GM23338 (cell line): ENCODE measurements at regions not wholly inside any gene's neighbourhood (a gene's known extent, or its start where the extent isn't known, plus 50 kb on each side); places are given as distances from the start of the nearest gene placed in this dataset.

ENCODE experiments used
- ATAC-seq: fragments of 200-7000 bp; cut with Tn5 transposase; 3 replicates; pipeline ENCODE4 v1.9.1; 2020
- DNase-seq: peaks from one replicate; pipeline ENCODE4 v3.0.0-alpha.2; 2015; ENCODE audit warnings: low spot score
- H2AFZ ChIP-seq: fragments of 200-600 bp; sonication (generic); 2 replicates; pipeline ENCODE4 v1.8.0; 2016; ENCODE audit warnings: antibody characterized with exemption, mild to moderate bottlenecking, moderate library complexity
- H3F3A ChIP-seq: fragments of 200-600 bp; sonication (generic); replicated peaks from 2 replicates; pipeline ENCODE4 v1.8.0; 2017; ENCODE audit warnings: antibody characterized with exemption, mixed run types, low read depth
- H3K27ac ChIP-seq: fragments of 200-600 bp; sonication (generic); 2 replicates; pipeline ENCODE4 v1.6.1; 2016; ENCODE audit warnings: low read depth
- H3K27me3 ChIP-seq: fragments of 200-600 bp; sonication (generic); 2 replicates; pipeline ENCODE4 v1.8.0; 2016; ENCODE audit warnings: mild to moderate bottlenecking, mixed run types, moderate library complexity; ENCODE audit not compliant: insufficient read depth
- H3K36me3 ChIP-seq: fragments of 200-600 bp; sonication (generic); 2 replicates; pipeline ENCODE4 v1.8.0; 2016; ENCODE audit warnings: mild to moderate bottlenecking; ENCODE audit not compliant: insufficient read depth
- H3K4me1 ChIP-seq: fragments of 200-600 bp; sonication (generic); 2 replicates; pipeline ENCODE4 v1.8.0; 2016; ENCODE audit warnings: mild to moderate bottlenecking, moderate library complexity; ENCODE audit not compliant: insufficient read depth
- H3K4me2 ChIP-seq: fragments of 200-600 bp; sonication (generic); 2 replicates; pipeline ENCODE4 v1.7.1; 2017; ENCODE audit warnings: mixed run types
- H3K4me3 ChIP-seq: fragments of 200-600 bp; sonication (generic); 2 replicates; pipeline ENCODE4 v1.6.1; 2016; ENCODE audit warnings: mixed run types
- H3K79me2 ChIP-seq: fragments of 200-600 bp; sonication (generic); replicated peaks from 2 replicates; pipeline ENCODE4 v1.8.0; 2017; ENCODE audit warnings: mild to moderate bottlenecking; ENCODE audit not compliant: insufficient read depth
- H3K9me2 ChIP-seq: fragments of 200-600 bp; sonication (generic); 2 replicates; pipeline ENCODE4 v1.8.0; 2017; ENCODE audit not compliant: insufficient read depth
- H4K20me1 ChIP-seq: fragments of 200-600 bp; sonication (generic); replicated peaks from 2 replicates; pipeline ENCODE4 v1.8.0; 2017; ENCODE audit warnings: mild to moderate bottlenecking; ENCODE audit not compliant: insufficient read depth
- H3K27ac Mint-ChIP-seq: 2 replicates; pipeline ENCODE4 v1.8.0; 2020; ENCODE audit warnings: inconsistent platforms, mild to moderate bottlenecking, moderate library complexity, mixed read lengths
- H3K27me3 Mint-ChIP-seq: 3 replicates; pipeline ENCODE4 v1.8.0; 2022; ENCODE audit warnings: low read depth, mild to moderate bottlenecking, moderate library complexity, mixed read lengths, inconsistent platforms; ENCODE audit not compliant: insufficient read depth, poor library complexity
- H3K36me3 Mint-ChIP-seq: 3 replicates; pipeline ENCODE4 v1.8.0; 2021; ENCODE audit warnings: low read depth, mild to moderate bottlenecking, inconsistent platforms, moderate library complexity, mixed read lengths
- H3K4me1 Mint-ChIP-seq: 3 replicates; pipeline ENCODE4 v1.8.0; 2020; ENCODE audit warnings: mild to moderate bottlenecking, inconsistent platforms, mixed read lengths
- H3K4me3 Mint-ChIP-seq: 3 replicates; pipeline ENCODE4 v1.8.0; 2021; ENCODE audit warnings: moderate library complexity, mild to moderate bottlenecking, inconsistent platforms, mixed read lengths
- H3K9me3 Mint-ChIP-seq: 3 replicates; pipeline ENCODE4 v1.8.0; 2020; ENCODE audit warnings: moderate library complexity, mild to moderate bottlenecking, inconsistent platforms, mixed read lengths
- ETS1 ChIP-seq: IDR thresholded peaks from 2 replicates; pipeline ENCODE4 v1.6.1; 2016; ENCODE audit warnings: antibody characterized with exemption
- EZH2 ChIP-seq: fragments of 200-600 bp; sonication (generic); IDR thresholded peaks from one replicate; pipeline ENCODE4 v1.8.0; 2017; ENCODE audit warnings: antibody characterized with exemption, mild to moderate bottlenecking, low read depth; ENCODE audit not compliant: unreplicated experiment
- EZH2phosphoT487 ChIP-seq: fragments of 200-600 bp; sonication (generic); IDR thresholded peaks from one replicate; pipeline ENCODE4 v1.8.1; 2018; ENCODE audit warnings: antibody characterized with exemption; ENCODE audit not compliant: unreplicated experiment
- NANOG ChIP-seq: IDR thresholded peaks from 2 replicates; pipeline ENCODE4 v1.6.1; 2016; ENCODE audit warnings: antibody characterized with exemption, borderline replicate concordance
- POLR2AphosphoS5 ChIP-seq: IDR thresholded peaks from 2 replicates; pipeline ENCODE4 v1.6.1; 2016; ENCODE audit warnings: antibody characterized with exemption, low read depth
- REST ChIP-seq: IDR thresholded peaks from one replicate; pipeline ENCODE4 v1.6.1; 2018; ENCODE audit warnings: antibody characterized with exemption; ENCODE audit not compliant: unreplicated experiment
- STAT1 ChIP-seq: IDR thresholded peaks from one replicate; pipeline ENCODE4 v1.6.1; 2016; ENCODE audit warnings: antibody characterized with exemption; ENCODE audit not compliant: unreplicated experiment
- ZNF114 ChIP-seq: fragments of 250-450 bp; sonication (Bioruptor Pico); IDR thresholded peaks from 2 replicates; pipeline ENCODE4 v1.5.0; 2020; ENCODE audit warnings: mild to moderate bottlenecking, moderate library complexity
- ZNF331 ChIP-seq: fragments of 250-450 bp; sonication (Bioruptor Pico); IDR thresholded peaks from 2 replicates; pipeline ENCODE4 v1.5.0; 2020; ENCODE audit warnings: low read depth, mild to moderate bottlenecking, moderate library complexity
- TF ChIP-seq, protein P1 (sequence below): fragments of 250-450 bp; sonication (Bioruptor Pico); IDR thresholded peaks from 2 replicates; pipeline ENCODE4 v1.5.0; 2020; ENCODE audit warnings: mild to moderate bottlenecking, moderate library complexity

DNA sequence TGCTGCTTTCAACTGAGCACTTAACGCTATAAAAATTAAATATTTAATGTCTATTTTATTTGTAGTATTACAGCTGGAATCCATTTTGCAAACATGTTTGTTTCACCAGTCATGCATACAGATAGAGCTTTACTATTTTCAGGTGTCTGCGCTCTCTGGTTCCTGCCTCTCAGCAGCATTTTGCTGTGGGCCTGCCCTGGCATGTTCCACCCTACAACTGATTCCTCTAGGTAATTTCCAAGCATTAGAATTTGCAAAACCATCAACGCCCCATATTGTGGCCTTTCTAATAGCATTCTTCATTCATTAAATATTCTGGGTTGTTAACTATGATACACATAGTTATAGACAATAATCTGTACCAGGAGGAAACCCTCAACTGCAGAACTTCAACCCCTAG lies 266.4 kb upstream of the DLGAP1 start (continued):
- TF ChIP-seq, protein P1, sequence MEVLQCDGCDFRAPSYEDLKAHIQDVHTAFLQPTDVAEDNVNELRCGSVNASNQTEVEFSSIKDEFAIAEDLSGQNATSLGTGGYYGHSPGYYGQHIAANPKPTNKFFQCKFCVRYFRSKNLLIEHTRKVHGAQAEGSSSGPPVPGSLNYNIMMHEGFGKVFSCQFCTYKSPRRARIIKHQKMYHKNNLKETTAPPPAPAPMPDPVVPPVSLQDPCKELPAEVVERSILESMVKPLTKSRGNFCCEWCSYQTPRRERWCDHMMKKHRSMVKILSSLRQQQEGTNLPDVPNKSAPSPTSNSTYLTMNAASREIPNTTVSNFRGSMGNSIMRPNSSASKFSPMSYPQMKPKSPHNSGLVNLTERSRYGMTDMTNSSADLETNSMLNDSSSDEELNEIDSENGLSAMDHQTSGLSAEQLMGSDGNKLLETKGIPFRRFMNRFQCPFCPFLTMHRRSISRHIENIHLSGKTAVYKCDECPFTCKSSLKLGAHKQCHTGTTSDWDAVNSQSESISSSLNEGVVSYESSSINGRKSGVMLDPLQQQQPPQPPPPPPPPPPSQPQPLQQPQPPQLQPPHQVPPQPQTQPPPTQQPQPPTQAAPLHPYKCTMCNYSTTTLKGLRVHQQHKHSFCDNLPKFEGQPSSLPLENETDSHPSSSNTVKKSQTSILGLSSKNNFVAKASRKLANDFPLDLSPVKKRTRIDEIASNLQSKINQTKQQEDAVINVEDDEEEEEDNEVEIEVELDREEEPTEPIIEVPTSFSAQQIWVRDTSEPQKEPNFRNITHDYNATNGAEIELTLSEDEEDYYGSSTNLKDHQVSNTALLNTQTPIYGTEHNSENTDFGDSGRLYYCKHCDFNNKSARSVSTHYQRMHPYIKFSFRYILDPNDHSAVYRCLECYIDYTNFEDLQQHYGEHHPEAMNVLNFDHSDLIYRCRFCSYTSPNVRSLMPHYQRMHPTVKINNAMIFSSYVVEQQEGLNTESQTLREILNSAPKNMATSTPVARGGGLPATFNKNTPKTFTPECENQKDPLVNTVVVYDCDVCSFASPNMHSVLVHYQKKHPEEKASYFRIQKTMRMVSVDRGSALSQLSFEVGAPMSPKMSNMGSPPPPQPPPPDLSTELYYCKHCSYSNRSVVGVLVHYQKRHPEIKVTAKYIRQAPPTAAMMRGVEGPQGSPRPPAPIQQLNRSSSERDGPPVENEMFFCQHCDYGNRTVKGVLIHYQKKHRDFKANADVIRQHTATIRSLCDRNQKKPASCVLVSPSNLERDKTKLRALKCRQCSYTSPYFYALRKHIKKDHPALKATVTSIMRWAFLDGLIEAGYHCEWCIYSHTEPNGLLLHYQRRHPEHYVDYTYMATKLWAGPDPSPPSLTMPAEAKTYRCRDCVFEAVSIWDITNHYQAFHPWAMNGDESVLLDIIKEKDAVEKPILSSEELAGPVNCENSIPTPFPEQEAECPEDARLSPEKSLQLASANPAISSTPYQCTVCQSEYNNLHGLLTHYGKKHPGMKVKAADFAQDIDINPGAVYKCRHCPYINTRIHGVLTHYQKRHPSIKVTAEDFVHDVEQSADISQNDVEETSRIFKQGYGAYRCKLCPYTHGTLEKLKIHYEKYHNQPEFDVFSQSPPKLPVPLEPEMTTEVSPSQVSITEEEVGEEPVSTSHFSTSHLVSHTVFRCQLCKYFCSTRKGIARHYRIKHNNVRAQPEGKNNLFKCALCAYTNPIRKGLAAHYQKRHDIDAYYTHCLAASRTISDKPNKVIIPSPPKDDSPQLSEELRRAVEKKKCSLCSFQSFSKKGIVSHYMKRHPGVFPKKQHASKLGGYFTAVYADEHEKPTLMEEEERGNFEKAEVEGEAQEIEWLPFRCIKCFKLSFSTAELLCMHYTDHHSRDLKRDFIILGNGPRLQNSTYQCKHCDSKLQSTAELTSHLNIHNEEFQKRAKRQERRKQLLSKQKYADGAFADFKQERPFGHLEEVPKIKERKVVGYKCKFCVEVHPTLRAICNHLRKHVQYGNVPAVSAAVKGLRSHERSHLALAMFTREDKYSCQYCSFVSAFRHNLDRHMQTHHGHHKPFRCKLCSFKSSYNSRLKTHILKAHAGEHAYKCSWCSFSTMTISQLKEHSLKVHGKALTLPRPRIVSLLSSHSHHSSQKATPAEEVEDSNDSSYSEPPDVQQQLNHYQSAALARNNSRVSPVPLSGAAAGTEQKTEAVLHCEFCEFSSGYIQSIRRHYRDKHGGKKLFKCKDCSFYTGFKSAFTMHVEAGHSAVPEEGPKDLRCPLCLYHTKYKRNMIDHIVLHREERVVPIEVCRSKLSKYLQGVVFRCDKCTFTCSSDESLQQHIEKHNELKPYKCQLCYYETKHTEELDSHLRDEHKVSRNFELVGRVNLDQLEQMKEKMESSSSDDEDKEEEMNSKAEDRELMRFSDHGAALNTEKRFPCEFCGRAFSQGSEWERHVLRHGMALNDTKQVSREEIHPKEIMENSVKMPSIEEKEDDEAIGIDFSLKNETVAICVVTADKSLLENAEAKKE, result no peak
- TF ChIP-seq REST (no peak), NANOG (no peak)

DNA sequence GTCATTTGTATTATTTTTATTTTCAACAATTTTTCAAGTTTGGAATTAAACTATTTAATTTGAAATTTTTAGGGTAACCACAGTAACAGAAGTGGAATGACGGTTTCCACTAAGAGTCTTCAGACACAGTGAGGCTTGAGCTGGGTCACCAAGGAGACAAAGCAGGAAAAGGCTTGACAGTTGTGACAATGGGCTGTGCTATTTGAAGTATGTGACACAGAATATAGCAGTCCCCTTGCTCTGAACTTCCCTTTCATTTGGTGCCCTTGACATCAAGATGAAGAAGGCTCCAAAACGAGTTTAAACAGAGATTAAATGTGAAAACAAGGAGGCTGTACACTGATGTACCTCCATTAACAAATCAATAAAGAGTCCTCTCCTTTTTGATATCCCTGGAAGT lies 265.4 kb upstream of the DLGAP1 start:
- Histone ChIP-seq H3F3A (no peaks in the 10 kb centered on the region), H3K27ac (no peak overlapping the region), H2AFZ (no peak overlapping the region), H3K27me3 (no peaks in the 10 kb centered on the region), H3K4me2 (no peak overlapping the region), H3K79me2 (no peaks in the 10 kb centered on the region), H3K4me3 (no peak overlapping the region), H3K4me1 (no peaks in the 10 kb centered on the region), H4K20me1 (no peaks in the 10 kb centered on the region), H3K9me2 (no peaks in the 10 kb centered on the region), H3K36me3 (no peaks in the 10 kb centered on the region)
- ATAC-seq, result no peak
- no peak overlapping the region for H3K27ac Mint-ChIP-seq
- DNase-seq, result peak; percentile 15
- H3K4me3 Mint-ChIP-seq, result no peak overlapping the region
- H3K4me1 Mint-ChIP-seq, result no peaks in the 10 kb centered on the region; the same call in 2 of the 3 replicates
- no peaks in the 10 kb centered on the region for H3K9me3 Mint-ChIP-seq
- no peaks in the 10 kb centered on the region for H3K36me3 Mint-ChIP-seq
- no peaks in the 10 kb centered on the region for H3K27me3 Mint-ChIP-seq
- TF ChIP-seq ZNF114 (no peak), ZNF331 (CRISPR knock-in tag) (no peak), EZH2phosphoT487 (no peak), REST (no peak), POLR2AphosphoS5 (no peak), STAT1 (no peak), EZH2 (no peak), ETS1 (no peak)
